Keratinocyte (primary cell): ENCODE measurements at regions not wholly inside any gene's neighbourhood (a gene's known extent, or its start where the extent isn't known, plus 50 kb on each side); places are given as distances from the start of the nearest gene placed in this dataset.

ENCODE experiments used
- CTCF ChIP-seq, 3 experiments: IDR thresholded peaks in 1 of 3; conservative IDR thresholded peaks in 1 of 3; optimal IDR thresholded peaks in 1 of 3; 2 replicates in 2 of 3; 3 replicates in 1 of 3; pipeline versions ENCODE3 to v1.5.1; 2011; ENCODE audit warnings: low read length in 3 of 3, mild to moderate bottlenecking in 3 of 3, moderate library complexity in 2 of 3, control low read depth in 1 of 3, inconsistent platforms in 1 of 3; ENCODE audit not compliant: insufficient read depth in 2 of 3; ENCODE audit errors: extremely low read depth in 1 of 3
- EZH2 ChIP-seq: IDR thresholded peaks from one replicate; pipeline ENCODE4 v1.6.1; 2012; ENCODE audit warnings: inconsistent platforms, mild to moderate bottlenecking, low read length, moderate library complexity

GRCh38 chr4:31784558-31784957 is 1064.4 kb downstream of the PCDH7 start:
- TF ChIP-seq CTCF (optimal IDR thresholded peaks at IDR 0.05 in 1 of 3, IDR thresholded peaks at IDR 0.05 in 1 of 3, conservative IDR thresholded peaks at IDR 0.05 in 1 of 3; ENCODE audit: extremely low read depth in 1 of 3, insufficient read depth in 2 of 3, low read length in 3 of 3) (no peak), EZH2 (no peak)
